ENCODE measurements at regions not wholly inside any gene's neighbourhood (a gene's known extent, or its start where the extent isn't known, plus 50 kb on each side); places are given as distances from the start of the nearest gene placed in this dataset.

DNA sequence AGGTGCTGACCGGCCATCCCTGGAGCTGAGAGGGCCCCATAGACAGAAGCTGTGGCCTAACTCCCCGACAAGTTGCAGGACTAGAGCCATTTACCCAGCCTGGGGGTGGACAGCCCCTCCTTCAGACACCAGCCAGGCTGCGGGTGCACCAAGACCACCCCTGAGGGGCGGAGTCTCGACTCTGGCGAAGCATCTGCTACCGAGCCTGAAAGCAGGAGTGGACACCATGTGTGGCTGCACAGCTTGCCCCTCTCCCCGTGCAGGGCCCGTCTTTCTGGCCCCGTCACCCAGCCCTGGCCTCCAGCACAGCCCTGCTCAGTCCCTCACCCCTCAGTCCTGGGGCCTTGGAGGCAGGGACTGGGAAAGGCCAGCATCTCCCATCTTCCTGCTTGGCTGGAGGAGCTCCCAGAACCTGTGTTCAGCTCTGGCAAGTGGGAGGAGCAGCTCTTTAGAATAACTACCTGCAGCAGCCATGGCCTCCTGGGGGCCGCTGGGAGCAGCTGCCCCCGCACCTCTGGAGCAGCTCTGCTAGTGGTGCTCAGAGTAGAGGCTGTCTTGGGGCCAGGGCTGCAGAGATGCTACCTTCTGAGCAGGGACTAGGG lies 275.8 kb downstream of the NDUFA10 start:
- Mint-ChIP-seq H3K4me3 (ENCODE audit: unreplicated experiment) (no peak overlapping the region), H3K9me3 (ENCODE audit: unreplicated experiment) (no peaks in the 10 kb centered on the region), H3K27ac (ENCODE audit: unreplicated experiment) (no peak overlapping the region), H3K4me1 (ENCODE audit: unreplicated experiment) (peaks cover 40% of the 10 kb centered on the region), H3K36me3 (ENCODE audit: low read depth, unreplicated experiment) (no peaks in the 10 kb centered on the region), H3K27me3 (ENCODE audit: unreplicated experiment) (peaks cover 12% of the 10 kb centered on the region)
- no peak for DNase-seq (ENCODE audit: low spot score)
- TF ChIP-seq, protein P1, sequence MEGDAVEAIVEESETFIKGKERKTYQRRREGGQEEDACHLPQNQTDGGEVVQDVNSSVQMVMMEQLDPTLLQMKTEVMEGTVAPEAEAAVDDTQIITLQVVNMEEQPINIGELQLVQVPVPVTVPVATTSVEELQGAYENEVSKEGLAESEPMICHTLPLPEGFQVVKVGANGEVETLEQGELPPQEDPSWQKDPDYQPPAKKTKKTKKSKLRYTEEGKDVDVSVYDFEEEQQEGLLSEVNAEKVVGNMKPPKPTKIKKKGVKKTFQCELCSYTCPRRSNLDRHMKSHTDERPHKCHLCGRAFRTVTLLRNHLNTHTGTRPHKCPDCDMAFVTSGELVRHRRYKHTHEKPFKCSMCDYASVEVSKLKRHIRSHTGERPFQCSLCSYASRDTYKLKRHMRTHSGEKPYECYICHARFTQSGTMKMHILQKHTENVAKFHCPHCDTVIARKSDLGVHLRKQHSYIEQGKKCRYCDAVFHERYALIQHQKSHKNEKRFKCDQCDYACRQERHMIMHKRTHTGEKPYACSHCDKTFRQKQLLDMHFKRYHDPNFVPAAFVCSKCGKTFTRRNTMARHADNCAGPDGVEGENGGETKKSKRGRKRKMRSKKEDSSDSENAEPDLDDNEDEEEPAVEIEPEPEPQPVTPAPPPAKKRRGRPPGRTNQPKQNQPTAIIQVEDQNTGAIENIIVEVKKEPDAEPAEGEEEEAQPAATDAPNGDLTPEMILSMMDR (IDR thresholded peaks at IDR 0.05; ENCODE audit: unreplicated experiment), result no peak

DNA sequence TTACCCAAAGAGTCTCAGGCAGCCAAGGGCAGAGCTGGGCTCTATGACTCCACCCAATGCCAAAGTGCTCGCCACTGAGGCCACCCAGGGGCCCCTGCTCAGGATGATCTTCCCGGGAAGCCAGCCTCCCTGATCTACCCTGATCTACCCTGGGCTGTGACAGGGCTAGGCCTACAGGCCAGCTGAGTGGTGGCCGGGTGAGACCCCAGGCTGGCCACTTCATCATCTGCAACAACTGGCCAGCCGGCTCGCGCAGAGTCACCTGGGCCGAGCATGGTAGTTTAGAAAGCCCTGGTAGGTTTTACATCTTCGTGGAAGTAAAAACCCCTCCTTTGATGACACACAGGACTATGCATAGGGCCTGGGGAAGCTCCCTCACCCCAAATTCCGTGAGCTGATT lies 276.3 kb downstream of the NDUFA10 start:
- Mint-ChIP-seq H3K4me3 (ENCODE audit: unreplicated experiment) (no peak overlapping the region), H3K9me3 (ENCODE audit: unreplicated experiment) (no peaks in the 10 kb centered on the region), H3K4me1 (ENCODE audit: unreplicated experiment) (peaks cover 40% of the 10 kb centered on the region), H3K36me3 (ENCODE audit: low read depth, unreplicated experiment) (no peaks in the 10 kb centered on the region), H3K27ac (ENCODE audit: unreplicated experiment) (no peak overlapping the region), H3K27me3 (ENCODE audit: unreplicated experiment) (peaks cover 12% of the 10 kb centered on the region)
- DNase-seq (ENCODE audit: low spot score), result no peak
- TF ChIP-seq, protein P1 (IDR thresholded peaks at IDR 0.05; ENCODE audit: unreplicated experiment), result no peak

DNA sequence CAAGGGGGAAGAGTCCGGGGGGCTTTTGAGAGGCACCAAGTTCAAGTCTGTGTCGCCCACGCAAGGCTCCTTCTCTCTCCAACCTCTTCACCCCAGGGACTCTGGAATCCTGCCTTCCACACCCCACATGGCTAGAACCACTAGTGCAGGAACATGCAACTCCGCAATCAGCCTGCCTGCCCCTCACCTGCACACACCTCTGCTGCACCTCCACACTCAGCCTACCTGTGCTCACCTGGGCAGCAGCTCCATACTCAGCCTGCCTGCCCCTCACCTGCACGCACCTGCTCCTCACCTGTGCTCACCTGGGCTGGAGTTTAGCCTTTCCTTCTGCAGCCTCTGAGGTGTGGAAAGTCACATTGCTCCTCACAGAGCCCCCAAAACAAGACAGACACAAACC lies 277.4 kb downstream of the NDUFA10 start:
- no peaks in the 10 kb centered on the region for H3K36me3 Mint-ChIP-seq (ENCODE audit: low read depth, unreplicated experiment)
- H3K4me3 Mint-ChIP-seq (ENCODE audit: unreplicated experiment), result no peak overlapping the region

DNA sequence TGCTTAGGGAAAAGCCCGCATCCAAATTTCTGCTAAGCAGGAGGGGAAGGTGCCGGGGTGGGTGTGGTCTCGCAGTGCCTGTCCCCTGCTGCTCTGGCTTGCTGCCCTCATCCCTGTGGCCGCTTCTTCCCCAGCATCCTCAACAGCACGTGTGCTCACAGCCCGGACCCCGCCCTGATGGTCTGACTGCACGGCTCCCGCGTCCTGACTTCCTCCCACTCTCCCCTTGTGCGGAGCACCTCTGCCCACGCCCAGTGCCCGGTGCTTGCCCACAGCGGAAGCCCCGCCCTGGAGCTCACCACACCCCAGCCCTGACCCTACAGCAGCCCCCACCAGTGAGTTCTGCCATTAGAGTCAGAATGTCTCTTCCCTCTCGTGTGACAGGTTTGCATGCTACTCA lies 277.9 kb downstream of the NDUFA10 start:
- peaks cover 31% of the 10 kb centered on the region for H3K4me1 Mint-ChIP-seq (ENCODE audit: unreplicated experiment)
- no peak overlapping the region for H3K27ac Mint-ChIP-seq (ENCODE audit: unreplicated experiment)
- no peak for DNase-seq (ENCODE audit: low spot score)
- no peaks in the 10 kb centered on the region for H3K9me3 Mint-ChIP-seq (ENCODE audit: unreplicated experiment)
- H3K4me3 Mint-ChIP-seq (ENCODE audit: unreplicated experiment), result no peak overlapping the region
- peaks cover 10% of the 10 kb centered on the region for H3K27me3 Mint-ChIP-seq (ENCODE audit: unreplicated experiment)
- no peaks in the 10 kb centered on the region for H3K36me3 Mint-ChIP-seq (ENCODE audit: low read depth, unreplicated experiment)
- TF ChIP-seq, protein P1 (IDR thresholded peaks at IDR 0.05; ENCODE audit: unreplicated experiment), result no peak

More for the DNA sequence above, 277.4 kb downstream of the NDUFA10 start:
- Mint-ChIP-seq H3K4me1 (ENCODE audit: unreplicated experiment) (peaks cover 32% of the 10 kb centered on the region), H3K27me3 (ENCODE audit: unreplicated experiment) (peaks cover 9% of the 10 kb centered on the region), H3K9me3 (ENCODE audit: unreplicated experiment) (no peaks in the 10 kb centered on the region), H3K27ac (ENCODE audit: unreplicated experiment) (peak overlapping the region; percentile 21)
- TF ChIP-seq, protein P1 (IDR thresholded peaks at IDR 0.05; ENCODE audit: unreplicated experiment), result no peak
- no peak for DNase-seq (ENCODE audit: low spot score)

DNA sequence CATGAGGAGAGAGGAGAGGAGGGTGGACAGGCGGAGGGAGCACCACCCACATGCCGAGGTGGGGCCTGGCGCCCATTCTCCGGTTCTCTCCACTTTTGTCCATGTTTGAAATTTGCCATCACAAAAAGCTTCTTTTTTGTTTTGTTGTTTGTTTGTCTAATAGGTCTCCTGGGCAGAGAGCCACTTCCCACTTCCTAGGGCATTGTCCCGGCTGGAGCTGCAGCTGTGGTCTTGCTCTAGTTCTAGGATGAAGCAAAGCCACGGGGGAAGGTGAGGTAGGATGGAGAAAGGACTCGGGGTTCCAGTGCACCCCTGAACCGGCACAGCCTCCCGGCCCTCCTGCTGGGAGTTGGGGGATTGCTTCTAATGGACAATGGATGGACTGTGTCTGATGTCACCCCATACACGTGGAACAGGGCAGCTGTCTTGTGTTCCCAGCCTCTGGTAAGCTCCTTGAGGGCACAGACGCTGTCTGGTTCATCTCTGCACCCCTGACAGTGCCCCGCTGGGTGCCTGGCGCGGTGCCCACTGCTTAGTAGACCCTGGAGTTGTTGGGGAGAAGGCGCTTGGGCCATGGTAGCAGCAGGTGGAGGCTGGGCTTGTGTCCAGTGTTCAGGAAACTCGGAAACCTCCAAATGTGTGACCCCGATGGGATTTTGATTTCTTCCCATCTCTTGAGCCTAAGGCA lies 278.4 kb downstream of the NDUFA10 start:
- Mint-ChIP-seq H3K4me1 (ENCODE audit: unreplicated experiment) (peaks cover 25% of the 10 kb centered on the region), H3K27me3 (ENCODE audit: unreplicated experiment) (peaks cover 11% of the 10 kb centered on the region), H3K27ac (ENCODE audit: unreplicated experiment) (peak overlapping the region; percentile 53), H3K36me3 (ENCODE audit: low read depth, unreplicated experiment) (no peaks in the 10 kb centered on the region), H3K9me3 (ENCODE audit: unreplicated experiment) (no peaks in the 10 kb centered on the region), H3K4me3 (ENCODE audit: unreplicated experiment) (no peak overlapping the region)
- TF ChIP-seq, protein P1 (IDR thresholded peaks at IDR 0.05; ENCODE audit: unreplicated experiment), result no peak
- DNase-seq (ENCODE audit: low spot score), result no peak

All from endothelial cell (in vitro differentiated cells).